ENCODE measurements at regions not wholly inside any gene's neighbourhood (a gene's known extent, or its start where the extent isn't known, plus 50 kb on each side); places are given as distances from the start of the nearest gene placed in this dataset.

GRCh38 chr4:11155208-11155867, 273.4 kb downstream of the HS3ST1 start:
- CTCF ChIA-PET, result no interaction called here
- Mint-ChIP-seq H3K27me3 (ENCODE audit: low read depth) (no peaks in the 10 kb centered on the region; the same call in 1 of the 2 replicates), H3K36me3 (peaks cover 53% of the 10 kb centered on the region), H3K27ac (no peak overlapping the region), H3K4me3 (no peak overlapping the region; the same call in 1 of the 2 replicates), H3K9me3 (peaks cover 73% of the 10 kb centered on the region), H3K4me1 (peaks cover 26% of the 10 kb centered on the region)
- ATAC-seq, result no peak
- POLR2A ChIA-PET, result no interaction called here
- no peak for DNase-seq (ENCODE audit: low spot score)
- TF ChIP-seq ZNF263 (CRISPR knock-in tag; IDR thresholded peaks at IDR 0.05; ENCODE audit: low read depth) (no peak), ETV6 (CRISPR knock-in tag; IDR thresholded peaks at IDR 0.05) (no peak), E2F1 (CRISPR knock-in tag; IDR thresholded peaks at IDR 0.05) (no peak), RELA (CRISPR knock-in tag; IDR thresholded peaks at IDR 0.05; ENCODE audit: borderline replicate concordance) (no peak), TEAD1 (CRISPR knock-in tag; IDR thresholded peaks at IDR 0.05) (no peak), ZNF219 (CRISPR knock-in tag; IDR thresholded peaks at IDR 0.05; ENCODE audit: borderline replicate concordance) (no peak), MXD4 (CRISPR knock-in tag; IDR thresholded peaks at IDR 0.05; ENCODE audit: borderline replicate concordance) (no peak), IRF1 (CRISPR knock-in tag; IDR thresholded peaks at IDR 0.05) (no peak), TEAD4 (CRISPR knock-in tag; IDR thresholded peaks at IDR 0.05) (no peak), ARID4B (CRISPR knock-in tag; IDR thresholded peaks at IDR 0.05; ENCODE audit: borderline replicate concordance) (no peak), ZNF671 (CRISPR knock-in tag; IDR thresholded peaks at IDR 0.05) (no peak), ESRRA (CRISPR knock-in tag; IDR thresholded peaks at IDR 0.05; ENCODE audit: borderline replicate concordance) (no peak)

- Mint-ChIP-seq H3K4me3 (no peak overlapping the region), H3K4me1 (peaks cover 33% of the 10 kb centered on the region), H3K27me3 (ENCODE audit: low read depth) (no peaks in the 10 kb centered on the region; the same call in 1 of the 2 replicates), H3K9me3 (peaks cover 73% of the 10 kb centered on the region), H3K36me3 (peaks cover 57% of the 10 kb centered on the region), H3K27ac (no peak overlapping the region)
- POLR2A ChIA-PET, result no interaction called here
- ATAC-seq, result no peak
- DNase-seq (ENCODE audit: low spot score), result no peak
- TF ChIP-seq KAT7 (CRISPR knock-in tag; IDR thresholded peaks at IDR 0.05; ENCODE audit: borderline replicate concordance), result no peak
- no peak for TF ChIP-seq ATF6 (CRISPR knock-in tag; IDR thresholded peaks at IDR 0.05)
- no peak for TF ChIP-seq ZSCAN18 (CRISPR knock-in tag; IDR thresholded peaks at IDR 0.05)
- TF ChIP-seq MLX (CRISPR knock-in tag; IDR thresholded peaks at IDR 0.05), result no peak
- TF ChIP-seq NR1H2 (CRISPR knock-in tag; IDR thresholded peaks at IDR 0.05), result no peak
- TF ChIP-seq ARID4B (CRISPR knock-in tag; IDR thresholded peaks at IDR 0.05; ENCODE audit: borderline replicate concordance), result no peak
- no peak for TF ChIP-seq EMX1 (CRISPR knock-in tag; IDR thresholded peaks at IDR 0.05)
- TF ChIP-seq RELA (CRISPR knock-in tag; IDR thresholded peaks at IDR 0.05; ENCODE audit: borderline replicate concordance), result no peak
- TF ChIP-seq GTF2I (CRISPR knock-in tag; conservative IDR thresholded peaks at IDR 0.05), result no peak
- CTCF ChIA-PET, result no interaction called here
Measured at GRCh38 chr4:11153171-11153750, 275.4 kb downstream of the HS3ST1 start.
